Stimulated activated CD8-positive, alpha-beta memory T cell treated with anti-CD3 and anti-CD28 coated beads, Interleukin-4, amount 100 ng/mL, for 4 hours (primary cell): ENCODE measurements at regions not wholly inside any gene's neighbourhood (a gene's known extent, or its start where the extent isn't known, plus 50 kb on each side); places are given as distances from the start of the nearest gene placed in this dataset.
"Not testable (repeated sequence)": the region's sequence is repeated elsewhere in the genome, so short reads cannot be mapped to it uniquely, and the experiment has no call there.

ENCODE experiments used
- DNase-seq, 2 donors: peaks; one replicate each; pipeline ENCODE4 v3.0.0-alpha.2; 2020; ENCODE audit warnings: low read depth in 2 of 2, low spot score in 1 of 2

- DNase-seq: no peak
Observed at GRCh38 chr20:51960047-51960675, 157.8 kb upstream of the SALL4 start.

DNA sequence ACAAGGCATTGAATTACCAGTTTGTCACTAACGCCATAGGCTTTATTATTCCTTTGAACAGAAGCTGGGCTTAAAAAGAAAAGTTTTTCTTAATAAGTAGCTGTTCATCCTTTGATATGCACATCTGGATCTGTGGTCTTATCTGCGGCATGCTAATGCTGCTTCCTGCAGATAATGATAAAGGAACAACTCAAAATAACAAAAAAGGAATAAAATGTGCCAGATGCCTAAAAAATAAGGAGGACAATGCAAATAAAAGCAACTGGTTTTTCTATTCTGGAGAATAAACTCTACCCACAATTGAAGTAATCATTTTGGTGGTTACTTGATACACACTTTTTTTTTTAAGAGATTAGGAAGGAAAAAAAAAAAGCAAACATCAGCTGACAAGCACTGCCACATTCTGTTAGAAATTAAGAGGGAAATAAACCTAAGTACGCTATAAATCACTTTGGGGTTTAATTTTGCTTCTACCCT, 156.8 kb upstream of the SALL4 start:
- DNase-seq: no peak

- no peak for DNase-seq
Observed at GRCh38 chr20:51958099-51959065, 156.1 kb upstream of the SALL4 start.

GRCh38 chr20:51955756-51956155, 153.4 kb upstream of the SALL4 start:
- no peak for DNase-seq

DNA sequence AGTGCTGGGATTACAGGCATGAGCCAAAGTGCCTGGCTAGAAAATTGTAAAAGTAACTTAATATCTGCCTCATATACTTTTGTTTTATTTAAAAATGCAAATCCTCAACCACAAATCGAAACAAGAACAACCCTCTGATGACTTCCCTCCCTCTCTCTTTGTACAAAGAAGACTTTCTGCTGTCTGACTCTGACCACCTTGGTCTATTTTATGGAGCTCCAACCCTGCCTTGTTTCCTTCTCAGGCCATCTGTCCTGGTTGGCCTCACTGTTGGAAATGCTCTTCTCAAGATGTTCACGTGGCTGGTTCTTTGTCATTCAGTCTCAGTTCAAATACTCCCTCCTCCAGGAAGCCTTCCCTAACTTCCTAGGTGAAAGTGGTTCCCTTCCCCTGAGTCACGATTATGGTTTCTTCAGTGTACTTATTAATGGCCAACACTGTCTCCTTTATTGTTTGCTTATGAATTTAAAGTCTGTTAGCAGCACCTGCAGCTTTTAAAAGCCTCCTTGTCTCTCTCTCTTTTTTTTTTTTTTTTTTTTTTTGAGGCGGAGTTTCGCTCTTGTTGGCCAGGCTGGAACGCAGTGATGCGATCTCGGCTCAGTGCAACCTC, 151.5 kb upstream of the SALL4 start:
- no peak for DNase-seq

DNA sequence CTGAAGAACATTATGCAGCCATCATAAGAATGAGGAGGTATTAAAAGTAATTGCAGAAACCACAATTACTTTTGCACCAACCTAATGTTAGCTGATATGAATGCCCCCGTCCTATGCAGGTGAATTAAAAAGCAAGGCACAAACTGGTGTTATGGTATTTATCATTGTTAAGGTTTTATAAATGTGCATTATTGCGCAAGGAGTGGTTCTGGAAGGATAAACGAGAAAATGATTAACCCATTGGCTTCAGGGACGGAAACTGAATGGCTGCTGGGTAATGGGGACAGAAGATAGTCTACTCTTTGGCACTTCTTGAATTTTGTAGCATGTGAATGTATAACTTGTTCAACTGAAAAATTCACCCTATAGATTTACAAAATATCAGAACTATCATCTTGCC, 148.6 kb upstream of the SALL4 start:
- DNase-seq: no peak

GRCh38 chr20:51946586-51946985, 144.3 kb upstream of the SALL4 start:
- DNase-seq: no peak

GRCh38 chr20:51945881-51946280, 143.6 kb upstream of the SALL4 start:
- DNase-seq: no peak

DNA sequence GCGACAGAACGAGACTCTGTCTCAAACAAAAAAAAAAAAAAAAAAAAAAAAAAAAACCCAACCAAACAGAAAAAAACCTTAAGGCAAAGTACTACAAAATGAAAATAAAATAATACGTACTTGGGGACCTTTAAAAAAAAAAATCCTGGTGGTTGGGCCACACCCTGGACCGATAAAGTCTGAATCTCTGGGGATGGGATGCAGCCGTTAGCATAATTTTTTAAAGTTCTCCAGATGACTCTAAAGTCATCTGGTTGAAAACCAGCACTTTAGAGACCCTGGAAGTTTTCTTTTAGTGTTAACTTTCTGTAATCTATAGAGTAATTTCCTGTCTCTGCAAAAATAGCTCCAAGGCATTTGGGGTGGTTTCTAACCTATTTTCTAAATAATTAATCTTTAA, 142.9 kb upstream of the SALL4 start:
- DNase-seq: no peak

GRCh38 chr20:51943761-51944160, 141.4 kb upstream of the SALL4 start:
- no peak for DNase-seq

GRCh38 chr20:51943326-51943725, 141.0 kb upstream of the SALL4 start:
- DNase-seq: not testable (repeated sequence)

DNA sequence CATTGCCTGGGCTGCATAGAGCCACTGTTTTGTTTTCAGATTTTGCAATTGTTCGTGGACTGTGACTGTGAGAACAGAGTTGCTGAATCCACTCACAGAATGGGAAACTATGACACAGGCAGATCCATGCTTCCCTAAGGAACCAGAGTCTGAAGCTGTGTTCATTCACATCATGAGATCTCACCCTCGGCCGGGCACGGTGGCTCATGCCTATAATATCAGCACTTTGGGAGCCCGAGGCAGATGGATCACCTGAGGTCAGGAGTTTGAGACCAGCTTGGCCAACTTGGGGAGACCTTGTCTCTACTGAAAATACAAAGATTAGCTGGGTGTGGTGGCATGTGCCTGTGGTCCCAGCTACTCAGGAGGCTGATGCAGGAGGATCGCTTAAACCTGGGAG, 139.2 kb upstream of the SALL4 start:
- DNase-seq: no peak

DNA sequence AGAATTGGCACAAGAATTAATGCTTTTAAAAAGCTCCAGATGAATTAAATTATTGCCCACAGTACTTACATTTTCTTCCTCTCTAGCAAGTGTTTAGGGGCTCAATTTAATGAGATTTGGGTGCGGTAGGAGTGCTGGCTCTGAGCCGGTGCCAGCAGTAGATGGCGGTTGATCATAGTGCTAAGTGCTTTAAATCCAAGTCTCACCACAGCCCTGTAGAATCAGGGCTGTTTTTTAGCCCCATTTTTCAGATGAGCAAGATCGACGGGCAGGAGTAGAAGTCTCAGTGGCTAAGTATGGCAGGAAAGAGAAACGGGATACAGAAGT, 136.9 kb upstream of the SALL4 start:
- no peak for DNase-seq

DNA sequence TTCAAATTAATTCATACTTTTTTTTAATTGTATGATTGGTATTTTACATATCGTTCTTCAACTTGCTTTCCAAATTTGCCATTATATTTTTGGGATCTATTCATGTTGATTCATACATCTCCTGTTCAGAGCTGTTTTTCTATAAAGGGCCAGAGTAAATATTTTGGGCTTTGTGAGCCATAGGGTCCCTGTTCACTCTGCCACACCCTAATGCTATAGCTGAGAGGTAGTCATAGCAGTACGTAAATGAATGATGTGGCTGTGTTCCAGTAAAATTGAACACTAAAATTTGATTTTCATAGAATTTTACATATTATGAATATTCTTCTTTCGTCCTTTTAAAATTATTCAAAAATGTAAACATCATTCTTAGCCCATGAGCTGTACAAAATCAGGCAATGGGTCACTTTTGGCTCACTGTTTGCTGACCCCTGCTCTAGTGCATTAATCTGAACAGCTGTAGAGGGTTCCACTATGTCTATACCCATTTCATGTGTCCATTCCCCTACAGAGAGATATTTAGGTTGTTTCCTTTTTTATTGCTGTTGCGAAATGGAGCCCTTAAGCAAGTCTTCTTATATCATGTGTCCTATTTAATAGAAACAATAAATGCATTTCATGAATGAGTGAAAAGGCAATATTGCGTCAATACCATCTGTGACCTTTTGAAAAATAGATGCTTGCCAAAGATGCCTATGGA, 136.4 kb upstream of the SALL4 start:
- DNase-seq: no peak

DNA sequence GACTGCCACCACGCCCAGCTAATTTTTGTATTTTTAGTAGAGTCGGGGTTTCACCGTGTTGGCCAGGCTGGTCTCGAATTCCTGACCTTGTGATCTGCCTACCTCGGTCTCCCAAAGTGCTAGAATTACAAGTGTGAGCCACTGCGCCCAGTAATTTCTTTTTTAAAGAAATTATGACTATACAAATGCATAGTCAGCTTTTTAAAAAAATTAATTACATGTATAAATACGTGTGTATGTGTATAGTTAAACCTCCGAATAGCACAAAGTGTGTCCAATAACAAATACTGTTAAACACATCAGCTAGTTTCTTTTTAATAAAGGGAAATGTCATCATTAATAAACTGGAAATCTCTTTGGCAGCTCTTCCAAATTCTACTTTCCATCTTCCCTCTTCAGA, 135.5 kb upstream of the SALL4 start:
- DNase-seq: no peak

DNA sequence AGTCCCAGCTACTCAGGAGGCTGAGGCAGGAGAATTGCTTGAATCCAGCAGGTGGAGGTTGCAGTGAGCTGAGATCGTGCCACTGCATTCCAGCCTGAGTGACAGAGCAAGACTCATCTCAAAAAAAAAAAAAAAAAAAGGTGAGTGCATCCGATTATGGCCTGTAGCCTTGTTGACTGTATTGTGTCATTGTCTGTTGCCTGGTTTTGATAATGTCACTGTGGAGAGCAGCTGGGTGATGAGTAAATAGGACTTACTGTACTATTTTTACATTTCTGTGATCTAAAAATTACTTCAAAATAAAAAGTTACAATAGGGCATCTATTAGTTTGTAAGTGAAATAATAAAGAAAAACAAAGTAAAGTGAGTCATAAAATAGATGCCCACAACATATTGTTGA, 134.1 kb upstream of the SALL4 start:
- no peak for DNase-seq

GRCh38 chr20:51935003-51935358, 132.7 kb upstream of the SALL4 start:
- DNase-seq: no peak

- no peak for DNase-seq
Observed at GRCh38 chr20:51934301-51935002, 132.1 kb upstream of the SALL4 start.

- DNase-seq: no peak
Observed at GRCh38 chr20:51931371-51931781, 129.1 kb upstream of the SALL4 start.

DNA sequence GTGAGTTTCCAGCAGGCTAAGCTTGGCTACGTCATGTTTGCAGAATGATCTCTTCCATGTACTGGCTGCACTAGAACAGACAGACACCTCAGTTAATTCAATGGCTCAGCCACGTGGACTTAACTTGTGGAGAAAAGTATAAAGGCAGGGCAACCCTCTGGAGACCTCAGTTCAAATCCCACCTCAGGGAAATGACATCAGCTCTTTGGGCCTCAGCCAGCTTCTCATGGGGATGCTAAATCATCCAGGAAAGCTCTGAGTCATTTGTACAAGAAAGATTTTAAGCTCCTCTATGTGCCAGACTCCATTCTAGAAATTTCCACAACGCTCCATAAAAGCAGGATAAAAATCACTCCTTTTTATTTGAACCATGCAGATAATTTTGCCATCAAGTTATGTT, 128.5 kb upstream of the SALL4 start:
- no peak for DNase-seq

DNA sequence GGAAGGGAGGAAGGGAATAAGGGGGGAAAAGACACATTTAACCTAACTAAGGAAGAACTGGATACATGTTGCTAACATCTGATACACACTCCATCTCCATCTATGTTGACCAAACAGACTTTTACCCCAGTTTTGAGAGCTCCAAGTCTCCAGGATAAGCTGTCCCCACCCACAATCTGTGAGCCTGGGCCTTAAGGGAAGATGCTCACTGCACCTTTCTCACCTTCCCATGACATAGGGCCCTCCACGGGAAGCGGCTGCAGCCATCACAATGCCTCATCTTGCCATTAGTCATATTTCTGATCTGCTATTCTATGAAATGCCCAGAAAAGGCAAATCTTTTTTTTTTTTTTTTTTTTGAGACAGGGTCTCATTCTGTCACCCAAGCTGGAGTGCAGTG, 126.6 kb upstream of the SALL4 start:
- no peak for DNase-seq
